ENCODE measurements at regions not wholly inside any gene's neighbourhood (a gene's known extent, or its start where the extent isn't known, plus 50 kb on each side); places are given as distances from the start of the nearest gene placed in this dataset.

DNA sequence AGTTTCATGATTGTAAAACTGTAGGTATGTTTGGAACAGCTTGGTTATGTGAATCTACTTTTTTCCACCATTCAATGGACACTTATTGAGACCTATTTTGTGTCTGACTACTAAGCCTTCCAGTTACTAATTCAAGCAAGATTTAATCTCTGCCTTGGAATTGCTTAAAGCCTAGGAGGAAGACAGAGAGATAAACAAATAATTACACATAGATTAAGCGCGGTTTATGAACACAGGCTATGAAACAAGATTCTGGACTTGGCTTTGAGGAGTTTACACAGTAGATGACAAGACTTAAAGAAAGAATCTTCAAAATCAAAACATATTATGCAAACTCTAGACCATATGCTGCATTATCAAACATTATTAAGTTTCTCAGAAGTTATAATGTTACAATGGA is 340.4 kb downstream of the RASEF start:
- Histone ChIP-seq H3F3A (ENCODE audit: control insufficient read depth, insufficient read depth) (no peaks in the 10 kb centered on the region), H3K27ac (ENCODE audit: low read depth, low read length) (no peak overlapping the region), H3K79me2 (ENCODE audit: control insufficient read depth, low read length) (no peaks in the 10 kb centered on the region), H3K4me2 (ENCODE audit: low read length) (no peak overlapping the region), H3K4me3 (ENCODE audit: low read length) (no peak overlapping the region), H4K20me1 (ENCODE audit: control insufficient read depth, insufficient read depth, low read depth, low read length) (no peaks in the 10 kb centered on the region), H3K27me3 (ENCODE audit: control insufficient read depth, low read length) (no peaks in the 10 kb centered on the region), H3K36me3 (ENCODE audit: control insufficient read depth, low read length) (no peaks in the 10 kb centered on the region), H3K9me3 (ENCODE audit: control insufficient read depth, insufficient read depth, low read length) (no peaks in the 10 kb centered on the region), H3K9me2 (replicated peaks; ENCODE audit: control insufficient read depth, low read length) (no peaks in the 10 kb centered on the region), H3K4me1 (ENCODE audit: control insufficient read depth, low read length) (no peaks in the 10 kb centered on the region)
- TF ChIP-seq, protein P1, sequence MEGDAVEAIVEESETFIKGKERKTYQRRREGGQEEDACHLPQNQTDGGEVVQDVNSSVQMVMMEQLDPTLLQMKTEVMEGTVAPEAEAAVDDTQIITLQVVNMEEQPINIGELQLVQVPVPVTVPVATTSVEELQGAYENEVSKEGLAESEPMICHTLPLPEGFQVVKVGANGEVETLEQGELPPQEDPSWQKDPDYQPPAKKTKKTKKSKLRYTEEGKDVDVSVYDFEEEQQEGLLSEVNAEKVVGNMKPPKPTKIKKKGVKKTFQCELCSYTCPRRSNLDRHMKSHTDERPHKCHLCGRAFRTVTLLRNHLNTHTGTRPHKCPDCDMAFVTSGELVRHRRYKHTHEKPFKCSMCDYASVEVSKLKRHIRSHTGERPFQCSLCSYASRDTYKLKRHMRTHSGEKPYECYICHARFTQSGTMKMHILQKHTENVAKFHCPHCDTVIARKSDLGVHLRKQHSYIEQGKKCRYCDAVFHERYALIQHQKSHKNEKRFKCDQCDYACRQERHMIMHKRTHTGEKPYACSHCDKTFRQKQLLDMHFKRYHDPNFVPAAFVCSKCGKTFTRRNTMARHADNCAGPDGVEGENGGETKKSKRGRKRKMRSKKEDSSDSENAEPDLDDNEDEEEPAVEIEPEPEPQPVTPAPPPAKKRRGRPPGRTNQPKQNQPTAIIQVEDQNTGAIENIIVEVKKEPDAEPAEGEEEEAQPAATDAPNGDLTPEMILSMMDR (IDR thresholded peaks at IDR 0.05; ENCODE audit: low read depth, low read length, poor library complexity, severe bottlenecking): no peak
- no peak for TF ChIP-seq EZH2phosphoT487 (IDR thresholded peaks at IDR 0.05; ENCODE audit: borderline replicate concordance, low read length)

DNA sequence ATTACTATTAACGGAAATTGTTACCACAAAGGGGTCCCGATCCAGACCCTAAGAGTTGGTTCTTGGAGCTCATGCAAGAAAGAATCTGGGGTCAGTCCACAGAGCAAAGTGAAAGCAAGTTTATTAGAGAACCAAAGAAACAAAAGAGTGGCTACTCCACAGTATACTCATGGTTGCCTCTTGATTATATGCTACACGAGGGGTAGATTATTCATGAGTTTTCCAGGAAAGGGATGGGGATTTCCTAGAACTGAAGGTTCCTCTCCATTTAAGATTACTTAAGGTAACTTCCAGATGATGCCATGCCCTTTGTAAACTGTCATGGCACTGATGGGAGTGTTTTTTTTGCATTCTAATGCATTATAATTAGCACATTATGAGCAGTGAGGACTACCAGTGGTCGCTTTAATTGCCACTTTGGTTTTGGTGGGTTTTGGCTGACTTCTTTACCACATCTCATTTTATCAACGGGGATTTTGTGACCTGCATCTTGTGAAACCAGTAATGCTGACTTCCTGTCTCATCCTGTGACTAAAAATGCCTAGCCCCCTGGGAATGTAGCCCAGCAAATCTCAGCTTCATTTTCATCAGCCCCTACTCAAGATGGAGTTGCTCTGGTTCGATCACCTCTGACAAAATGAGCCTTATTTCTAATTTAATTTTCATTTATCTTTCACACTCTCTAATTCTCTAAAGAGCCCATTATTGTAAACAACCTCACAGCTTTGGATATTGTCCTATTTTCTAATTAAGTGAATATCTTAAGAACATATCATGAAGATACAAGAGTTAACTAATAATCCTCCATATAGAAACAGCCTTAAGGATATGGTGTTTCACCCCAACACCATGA is 336.3 kb downstream of the RASEF start:
- Histone ChIP-seq H3K79me2 (ENCODE audit: control insufficient read depth, low read length) (no peaks in the 10 kb centered on the region), H3K27ac (ENCODE audit: low read depth, low read length) (no peak overlapping the region), H3K27me3 (ENCODE audit: control insufficient read depth, low read length) (no peaks in the 10 kb centered on the region), H3F3A (ENCODE audit: control insufficient read depth, insufficient read depth) (no peaks in the 10 kb centered on the region), H3K9me3 (ENCODE audit: control insufficient read depth, insufficient read depth, low read length) (no peaks in the 10 kb centered on the region), H3K4me1 (ENCODE audit: control insufficient read depth, low read length) (no peaks in the 10 kb centered on the region), H4K20me1 (ENCODE audit: control insufficient read depth, insufficient read depth, low read depth, low read length) (no peaks in the 10 kb centered on the region), H3K36me3 (ENCODE audit: control insufficient read depth, low read length) (no peaks in the 10 kb centered on the region), H3K4me2 (ENCODE audit: low read length) (no peak overlapping the region), H3K9me2 (replicated peaks; ENCODE audit: control insufficient read depth, low read length) (no peaks in the 10 kb centered on the region), H3K4me3 (ENCODE audit: low read length) (no peak overlapping the region)
- no peak for TF ChIP-seq EZH2phosphoT487 (IDR thresholded peaks at IDR 0.05; ENCODE audit: borderline replicate concordance, low read length)
- TF ChIP-seq, protein P1 (IDR thresholded peaks at IDR 0.05; ENCODE audit: low read depth, low read length, poor library complexity, severe bottlenecking): no peak

DNA sequence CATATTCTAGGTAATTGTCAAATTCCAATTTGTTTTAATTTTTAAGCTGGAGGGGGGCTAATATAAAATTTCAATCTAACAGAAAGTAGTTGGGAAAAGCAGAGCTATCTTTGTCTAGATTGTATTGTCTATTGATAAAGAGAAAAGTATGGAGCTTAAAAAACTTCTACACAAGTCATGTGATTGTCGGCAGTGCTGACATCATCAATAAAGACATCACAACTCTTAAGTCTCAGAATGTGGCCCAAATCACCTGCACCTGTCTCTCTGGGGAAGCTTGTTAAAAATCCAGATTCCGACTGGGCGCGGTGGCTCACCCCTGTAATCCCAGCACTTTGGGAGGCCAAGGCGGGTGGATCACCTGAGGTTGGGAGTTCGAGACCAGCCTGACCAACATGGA is 333.8 kb downstream of the RASEF start:
- Histone ChIP-seq H3K9me2 (replicated peaks; ENCODE audit: control insufficient read depth, low read length) (no peaks in the 10 kb centered on the region), H3F3A (ENCODE audit: control insufficient read depth, insufficient read depth) (no peaks in the 10 kb centered on the region), H3K4me3 (ENCODE audit: low read length) (no peak overlapping the region), H3K4me1 (ENCODE audit: control insufficient read depth, low read length) (no peaks in the 10 kb centered on the region), H3K79me2 (ENCODE audit: control insufficient read depth, low read length) (no peaks in the 10 kb centered on the region), H3K27me3 (ENCODE audit: control insufficient read depth, low read length) (no peaks in the 10 kb centered on the region), H3K27ac (ENCODE audit: low read depth, low read length) (no peak overlapping the region), H3K9me3 (ENCODE audit: control insufficient read depth, insufficient read depth, low read length) (no peaks in the 10 kb centered on the region), H3K36me3 (ENCODE audit: control insufficient read depth, low read length) (no peaks in the 10 kb centered on the region), H4K20me1 (ENCODE audit: control insufficient read depth, insufficient read depth, low read depth, low read length) (no peaks in the 10 kb centered on the region), H3K4me2 (ENCODE audit: low read length) (no peak overlapping the region)
- TF ChIP-seq EZH2phosphoT487 (IDR thresholded peaks at IDR 0.05; ENCODE audit: borderline replicate concordance, low read length): no peak
- TF ChIP-seq, protein P1 (IDR thresholded peaks at IDR 0.05; ENCODE audit: low read depth, low read length, poor library complexity, severe bottlenecking): no peak

Measured in DOHH2 (cell line).